ENCODE measurements at regions not wholly inside any gene's neighbourhood (a gene's known extent, or its start where the extent isn't known, plus 50 kb on each side); places are given as distances from the start of the nearest gene placed in this dataset.

DNA sequence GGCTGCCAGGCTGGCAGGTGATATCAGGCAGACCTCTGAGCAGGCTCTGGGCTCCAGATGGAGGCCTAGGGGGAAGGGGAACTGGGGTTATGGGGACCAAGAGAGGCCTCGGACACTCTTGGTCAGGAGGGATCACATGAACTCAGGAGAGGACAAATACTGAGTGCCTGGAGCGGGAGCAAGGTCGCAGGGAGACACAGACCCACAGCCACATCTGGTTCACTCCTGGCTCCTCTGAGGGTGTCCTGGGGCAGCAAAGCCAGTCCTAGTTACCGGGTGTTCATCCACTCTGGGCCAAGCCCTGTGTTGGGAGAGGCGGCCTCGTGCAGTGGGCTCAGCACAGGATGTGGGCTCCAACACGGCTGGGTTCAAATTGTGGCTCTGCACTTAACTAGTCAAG is 239.0 kb downstream of the PTPRU start:
- no peak for DNase-seq

GRCh38 chr1:29474274-29475244 is 238.2 kb downstream of the PTPRU start:
- no peak for DNase-seq

- no peak for DNase-seq
Measured at GRCh38 chr1:29473161-29473855, 237.0 kb downstream of the PTPRU start.

- no peak for DNase-seq
Measured at GRCh38 chr1:29471487-29472313, 235.4 kb downstream of the PTPRU start.

DNA sequence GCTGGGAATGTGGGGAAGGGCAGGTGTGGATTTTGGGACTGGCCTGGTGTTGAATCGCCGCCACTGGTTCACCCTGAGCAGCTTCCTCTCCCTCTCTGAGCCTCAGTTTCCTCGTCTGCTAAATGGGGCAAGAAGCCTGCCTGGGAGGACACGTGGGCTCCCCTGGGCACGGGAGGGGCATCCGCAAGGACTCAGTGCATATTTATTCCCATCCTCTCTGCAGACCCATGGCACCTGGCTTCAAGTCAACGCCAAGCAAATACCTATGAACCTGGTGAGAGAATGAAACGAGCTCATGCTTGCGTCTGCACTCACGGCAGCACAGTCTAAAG is 234.4 kb downstream of the PTPRU start:
- no peak for DNase-seq

DNA sequence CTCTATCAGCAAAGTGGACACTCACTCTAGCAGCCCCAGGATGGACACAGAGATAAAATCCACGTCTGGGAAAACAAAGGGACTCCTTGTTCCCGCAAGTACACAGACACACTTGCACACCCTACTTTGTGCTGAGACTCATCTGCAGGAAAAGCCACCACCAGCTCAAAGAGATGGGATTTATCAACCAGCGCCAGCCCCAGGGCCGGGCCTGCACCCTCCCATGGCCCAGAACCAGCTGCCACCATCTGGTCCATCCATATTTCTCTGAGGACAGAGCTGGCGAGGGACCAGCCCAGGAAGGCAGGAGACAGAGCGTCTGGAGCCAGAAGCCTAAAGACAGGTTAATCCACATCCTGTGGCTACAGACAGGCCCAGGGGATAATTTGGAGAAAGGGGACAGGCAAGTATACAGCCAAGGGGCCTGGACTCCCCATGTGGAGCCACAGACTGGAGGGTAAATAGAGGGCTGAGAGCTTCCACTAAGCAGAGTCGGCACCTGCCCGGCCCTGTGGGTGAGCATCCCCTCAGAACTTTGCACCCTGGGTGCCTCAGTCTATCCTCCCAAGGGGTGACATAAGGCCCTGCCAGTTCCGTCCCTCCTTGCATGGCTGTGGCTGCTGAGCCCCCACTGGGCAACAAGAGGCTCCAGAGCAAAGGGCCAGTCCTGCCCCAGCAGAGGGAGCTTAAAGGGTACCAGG is 233.9 kb downstream of the PTPRU start:
- no peak for DNase-seq

GRCh38 chr1:29469457-29469856 is 233.1 kb downstream of the PTPRU start:
- no peak for DNase-seq

DNA sequence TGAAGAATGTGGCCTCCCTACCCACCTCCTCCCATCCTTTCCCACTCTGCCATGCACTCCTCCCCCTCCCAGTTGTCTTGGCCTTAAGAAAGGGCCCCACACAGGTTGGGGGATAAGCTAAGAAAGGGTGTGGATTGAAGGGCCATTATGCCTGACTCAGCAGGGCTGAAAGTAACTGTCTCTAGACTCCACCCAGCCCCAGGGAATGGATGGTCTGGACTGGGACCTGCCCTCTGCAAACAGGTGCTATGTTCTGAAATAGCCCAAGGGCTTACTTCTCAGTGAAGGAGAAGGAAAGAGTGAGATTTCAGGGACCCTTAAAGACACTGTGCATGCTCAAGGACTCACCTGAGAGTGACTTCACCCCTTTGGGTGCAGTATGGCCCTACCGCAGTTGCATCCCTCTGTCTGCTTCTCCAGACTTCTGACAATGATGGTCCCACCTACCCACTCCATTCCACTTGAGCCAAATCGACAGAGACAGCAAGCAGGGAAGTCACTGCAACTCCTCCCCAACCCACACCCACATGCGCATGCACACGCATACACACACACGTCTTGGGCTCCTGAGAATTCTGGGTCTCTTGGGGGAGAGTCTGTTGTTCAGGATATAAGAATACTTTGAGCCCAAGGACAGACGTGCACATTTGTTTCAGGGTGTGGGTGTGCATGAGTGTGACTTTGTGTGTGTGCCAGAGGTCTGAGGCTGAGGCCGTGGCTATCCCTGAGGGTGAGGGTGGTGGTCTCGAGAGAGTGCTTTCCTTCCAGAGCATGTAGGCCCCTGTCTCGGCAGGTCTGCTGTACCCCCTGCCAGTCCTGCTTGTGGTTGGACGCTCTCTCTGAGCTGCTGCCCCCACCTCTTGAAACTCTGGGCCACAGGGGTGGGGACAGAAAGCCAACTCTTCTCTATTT is 231.9 kb downstream of the PTPRU start:
- DNase-seq, result no peak

DNA sequence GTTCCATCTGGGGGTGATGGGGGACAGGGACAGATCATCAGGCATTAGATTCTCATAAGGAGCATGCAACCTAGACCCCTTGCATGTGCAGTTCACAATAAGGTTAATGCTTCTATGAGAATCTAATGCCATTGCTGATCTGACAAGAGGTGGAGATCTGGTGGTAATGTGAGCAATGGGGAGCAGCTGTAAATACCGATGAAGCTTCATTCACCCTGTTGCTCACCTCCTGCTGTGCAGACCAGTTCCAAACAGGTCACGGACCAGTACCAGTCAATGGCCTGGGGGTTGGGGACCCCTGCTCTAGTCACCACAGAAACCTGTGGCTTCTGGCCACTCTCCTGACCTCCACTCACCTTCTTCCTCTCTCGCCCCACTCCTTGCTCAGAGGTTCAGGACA is 229.9 kb downstream of the PTPRU start:
- DNase-seq, result no peak

DNA sequence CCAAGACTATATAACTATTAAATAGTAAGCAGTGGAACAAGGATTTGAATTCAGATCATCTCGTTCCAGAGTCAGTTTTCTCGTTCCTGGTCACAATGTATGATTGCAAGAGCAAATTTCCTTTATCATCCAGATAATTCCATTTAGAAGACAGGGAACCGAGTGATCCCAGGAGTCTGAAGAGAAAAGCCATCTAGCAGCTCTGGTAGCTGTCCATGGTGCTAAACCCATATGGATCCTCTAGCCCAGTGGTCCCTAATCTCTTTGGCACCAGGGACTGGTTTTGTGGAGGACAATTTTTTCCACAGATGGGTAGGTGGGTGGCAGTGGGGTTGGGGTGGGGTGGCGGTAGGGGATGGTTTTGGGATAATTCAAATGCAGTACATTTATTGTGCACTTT is 229.4 kb downstream of the PTPRU start:
- DNase-seq, result peak; percentile 62

DNA sequence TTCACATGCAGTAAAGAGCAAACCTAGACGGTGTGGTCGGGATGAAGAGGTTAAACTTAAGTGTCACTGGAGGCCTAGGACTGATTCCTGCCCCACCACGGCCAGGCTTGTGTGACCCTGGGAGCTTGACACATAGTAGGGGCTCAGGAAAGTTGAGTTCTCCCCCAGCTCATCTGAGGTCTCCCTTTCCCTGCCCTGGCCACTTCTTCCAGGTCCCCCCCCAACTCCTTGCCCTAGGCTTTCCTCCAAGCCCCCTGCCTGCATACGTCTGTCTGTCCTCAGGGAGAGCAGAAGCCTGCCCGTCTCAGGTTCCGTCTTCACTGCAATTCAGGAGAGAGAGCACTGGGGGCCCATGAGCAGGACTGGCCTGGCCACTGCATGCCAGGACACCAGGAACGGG is 225.8 kb downstream of the PTPRU start:
- no peak for DNase-seq

GRCh38 chr1:29461115-29461739 is 224.9 kb downstream of the PTPRU start:
- no peak for DNase-seq

DNA sequence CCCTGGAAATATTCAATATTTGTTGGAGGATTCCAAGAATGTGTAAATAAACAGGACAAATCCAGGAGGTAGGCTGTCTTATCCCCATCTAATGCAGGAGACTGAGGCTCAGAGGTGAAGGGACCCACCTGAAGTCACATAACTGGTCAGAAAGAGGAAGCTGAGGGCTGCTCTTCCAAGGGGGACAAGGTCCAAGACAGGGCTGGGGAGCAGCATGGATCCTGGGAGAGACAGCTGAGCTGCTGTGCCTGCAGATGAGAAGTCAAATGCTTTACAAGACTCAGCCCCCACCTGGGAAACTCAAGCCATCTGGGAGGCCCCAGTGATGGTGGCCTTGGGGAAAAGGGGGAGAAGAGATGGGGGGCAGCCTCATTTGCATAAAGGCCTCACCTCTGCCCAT is 224.4 kb downstream of the PTPRU start:
- DNase-seq, result no peak

DNA sequence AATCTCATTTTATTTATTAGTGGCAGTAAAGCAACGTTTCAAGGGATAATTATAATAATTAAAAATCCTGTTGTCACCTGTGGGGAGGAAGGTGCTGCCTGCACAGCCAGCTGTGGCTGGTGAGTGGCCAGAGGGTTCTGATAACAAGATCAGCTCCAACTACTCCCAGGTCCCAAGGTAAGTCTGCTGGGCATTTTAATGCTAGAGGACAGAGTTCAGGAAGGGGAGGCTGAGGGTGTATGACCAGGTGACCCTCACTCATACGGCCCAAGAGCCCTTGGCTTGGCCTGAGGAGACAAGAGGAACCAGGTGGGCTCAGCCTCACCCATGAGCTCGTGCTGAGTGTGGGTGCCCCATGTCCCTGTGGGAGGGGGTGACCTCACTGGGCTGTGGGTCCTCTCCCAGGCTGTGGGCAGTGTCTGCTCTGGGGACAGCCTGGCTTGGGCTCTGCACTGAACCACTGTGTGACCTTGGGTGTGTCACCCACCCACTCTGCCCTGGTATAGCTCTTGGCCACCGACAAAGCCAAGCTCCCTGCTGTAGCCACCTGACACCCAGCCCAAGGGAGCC is 223.8 kb downstream of the PTPRU start:
- DNase-seq, result no peak

DNA sequence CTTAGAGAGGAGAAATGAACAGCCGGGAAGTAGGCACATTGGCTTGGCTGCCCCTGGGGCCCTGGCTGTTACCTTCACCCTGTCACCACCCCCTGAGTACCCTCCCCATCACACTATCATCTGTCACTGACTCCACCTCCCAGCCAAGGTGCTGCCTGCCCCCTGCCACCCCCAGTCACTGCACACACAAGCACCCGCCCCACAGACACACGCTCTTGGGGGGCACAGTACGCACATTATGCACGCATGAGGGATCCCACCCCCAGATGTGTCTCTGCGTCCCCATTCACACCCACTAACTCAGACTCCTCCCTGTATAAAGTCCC is 223.3 kb downstream of the PTPRU start:
- no peak for DNase-seq

GRCh38 chr1:29458737-29459619 is 222.7 kb downstream of the PTPRU start:
- no peak for DNase-seq

GRCh38 chr1:29457496-29458368 is 221.4 kb downstream of the PTPRU start:
- DNase-seq, result no peak

DNA sequence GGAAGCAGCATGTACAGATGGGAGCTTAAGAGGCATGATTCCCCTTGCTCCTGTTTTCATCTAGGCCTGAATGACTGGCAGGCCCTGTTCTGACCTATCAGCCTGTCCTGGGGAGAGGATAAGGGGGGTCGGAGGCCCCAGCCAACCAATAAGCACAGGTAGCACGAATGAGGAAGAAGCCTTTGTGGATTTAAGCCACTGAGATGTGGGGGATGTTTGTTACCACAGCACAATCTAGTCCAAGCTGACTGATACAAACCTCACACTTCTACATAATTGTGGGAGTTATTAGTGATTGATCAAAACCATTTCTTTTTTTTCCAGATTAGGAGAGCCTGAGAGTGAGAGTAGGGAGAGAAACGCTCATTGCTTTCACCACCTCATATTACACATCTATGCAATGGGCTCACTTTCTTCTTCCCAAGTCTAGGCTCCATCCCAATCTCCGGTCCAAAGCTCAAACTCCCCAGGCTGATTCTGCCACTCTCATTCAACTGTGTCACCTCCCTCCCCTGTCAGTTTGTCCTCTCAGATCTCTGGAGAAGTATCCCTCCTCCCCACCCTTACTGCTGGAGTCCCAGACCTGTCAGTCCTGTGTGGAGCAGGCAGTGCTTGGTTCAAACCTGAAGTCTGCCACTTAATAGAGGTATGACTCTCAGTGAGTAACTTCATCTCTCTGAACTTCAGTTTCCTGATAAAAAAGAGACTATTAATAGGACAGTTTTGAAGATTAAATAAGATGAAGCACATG is 220.5 kb downstream of the PTPRU start:
- DNase-seq, result no peak
